NB4 (cell line): ENCODE measurements at regions not wholly inside any gene's neighbourhood (a gene's known extent, or its start where the extent isn't known, plus 50 kb on each side); places are given as distances from the start of the nearest gene placed in this dataset.

Experiments used
- DNase-seq: peaks from one replicate; pipeline ENCODE4 v3.0.0; 2010; ENCODE audit warnings: low read depth
- H3K4me3 ChIP-seq: one replicate; pipeline ENCODE4 v1.5.1; 2011; ENCODE audit warnings: mild to moderate bottlenecking, low read depth, low read length, moderate library complexity
- CTCF ChIP-seq: IDR thresholded peaks from one replicate; pipeline ENCODE4 v1.5.1; 2012; ENCODE audit warnings: low read depth, low read length
- MAX ChIP-seq: IDR thresholded peaks from 2 replicates; pipeline ENCODE4 v1.6.1; 2011; ENCODE audit warnings: low read depth, low read length
- MYC ChIP-seq: IDR thresholded peaks from 2 replicates; pipeline ENCODE4 v1.6.1; 2011; ENCODE audit warnings: low read depth, low read length
- POLR2A ChIP-seq: IDR thresholded peaks from 2 replicates; pipeline ENCODE4 v1.6.1; 2011; ENCODE audit warnings: mild to moderate bottlenecking; ENCODE audit not compliant: insufficient read length; ENCODE audit errors: extremely low read depth

- no peak overlapping the region for H3K4me3 ChIP-seq
- DNase-seq: no peak
- no peak for TF ChIP-seq CTCF
- TF ChIP-seq POLR2A: no peak
- TF ChIP-seq MAX: no peak
- no peak for TF ChIP-seq MYC
Measured at GRCh38 chr11:116302756-116303155, 470.0 kb downstream of the BUD13 start.

- no peak for DNase-seq
- H3K4me3 ChIP-seq: no peak overlapping the region
- TF ChIP-seq POLR2A: no peak
- TF ChIP-seq MAX: no peak
- no peak for TF ChIP-seq CTCF
- TF ChIP-seq MYC: no peak
Measured at GRCh38 chr11:116301141-116301540, 471.6 kb downstream of the BUD13 start.

GRCh38 chr11:116300232-116300631, 472.6 kb downstream of the BUD13 start:
- no peak overlapping the region for H3K4me3 ChIP-seq
- TF ChIP-seq CTCF: no peak
- no peak for DNase-seq

GRCh38 chr11:116294630-116295029, 478.2 kb downstream of the BUD13 start:
- TF ChIP-seq MYC (no peak), MAX (no peak), POLR2A (no peak), CTCF (no peak)
- DNase-seq: no peak
- no peak overlapping the region for H3K4me3 ChIP-seq

- DNase-seq: no peak
- no peak for TF ChIP-seq POLR2A
- TF ChIP-seq MYC: no peak
- no peak for TF ChIP-seq MAX
- TF ChIP-seq CTCF: no peak
- H3K4me3 ChIP-seq: no peak overlapping the region
Measured at GRCh38 chr11:116287866-116288265, 484.9 kb downstream of the BUD13 start.

GRCh38 chr11:116285026-116285425, 487.8 kb downstream of the BUD13 start:
- no peak overlapping the region for H3K4me3 ChIP-seq
- DNase-seq: no peak
- no peak for TF ChIP-seq CTCF
- TF ChIP-seq POLR2A: no peak
- TF ChIP-seq MYC: no peak
- TF ChIP-seq MAX: no peak
